Forelimb muscle (tissue), 1 donor: ENCODE measurements at regions not wholly inside any gene's neighbourhood (a gene's known extent, or its start where the extent isn't known, plus 50 kb on each side); places are given as distances from the start of the nearest gene placed in this dataset.
"Not testable (repeated sequence)": the region's sequence is repeated elsewhere in the genome, so short reads cannot be mapped to it uniquely, and the experiment has no call there.

Experiments used
- DNase-seq: peaks from one replicate; pipeline ENCODE4 v3.0.0-alpha.2; 2013; ENCODE audit warnings: low read depth

DNA sequence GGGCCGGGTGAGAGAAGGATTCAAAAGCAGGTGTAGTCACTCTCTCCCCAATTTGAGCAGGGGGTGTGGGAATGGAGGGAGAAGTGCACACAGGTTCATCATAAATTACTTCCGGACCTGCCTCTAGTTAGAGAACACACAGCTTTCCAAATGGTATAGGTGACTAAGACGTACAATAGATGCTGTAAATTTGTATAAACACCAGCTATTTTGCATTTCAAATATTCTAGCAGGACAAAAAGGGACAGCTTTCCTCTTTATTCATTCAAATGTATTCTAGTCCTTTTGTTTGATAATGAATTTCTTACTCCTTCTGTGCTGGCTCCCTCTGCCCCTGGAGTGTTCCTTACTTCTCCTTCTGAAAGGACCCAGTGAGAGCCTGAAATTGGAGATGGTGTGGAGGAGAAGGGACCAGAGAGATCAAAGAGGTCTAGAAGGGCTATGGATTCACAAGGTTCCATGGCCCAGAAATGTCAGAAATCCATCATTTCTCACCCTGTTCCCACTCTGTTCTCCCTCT is 53.2 kb upstream of the SH3BP4 start:
- DNase-seq: no peak

GRCh38 chr2:234888442-234888841 is 63.4 kb upstream of the SH3BP4 start:
- DNase-seq: not testable (repeated sequence)

DNA sequence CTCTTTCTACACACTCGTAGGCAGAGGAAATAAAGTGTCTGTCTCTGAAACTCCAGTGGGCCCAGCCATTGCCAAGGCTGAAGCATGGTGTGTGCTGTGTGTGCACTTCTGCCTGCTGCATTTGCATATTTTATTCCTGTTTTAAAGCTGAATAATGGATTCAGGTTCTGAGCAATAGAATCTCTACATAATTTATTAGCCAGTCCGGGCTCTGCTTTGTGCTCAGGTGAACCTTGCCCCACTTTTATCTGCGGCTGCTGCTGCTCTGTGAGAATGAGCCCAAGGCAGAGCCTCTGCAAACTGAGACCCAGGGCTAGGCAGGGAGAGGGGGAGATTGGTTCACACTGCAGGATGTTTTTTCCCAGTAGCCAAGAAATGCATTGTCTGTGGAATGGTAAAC is 64.6 kb upstream of the SH3BP4 start:
- no peak for DNase-seq

- no peak for DNase-seq
Observed at GRCh38 chr2:234885886-234886285, 65.9 kb upstream of the SH3BP4 start.

GRCh38 chr2:234885118-234885517 is 66.7 kb upstream of the SH3BP4 start:
- DNase-seq: no peak

GRCh38 chr2:234884591-234884990 is 67.2 kb upstream of the SH3BP4 start:
- DNase-seq: no peak

DNA sequence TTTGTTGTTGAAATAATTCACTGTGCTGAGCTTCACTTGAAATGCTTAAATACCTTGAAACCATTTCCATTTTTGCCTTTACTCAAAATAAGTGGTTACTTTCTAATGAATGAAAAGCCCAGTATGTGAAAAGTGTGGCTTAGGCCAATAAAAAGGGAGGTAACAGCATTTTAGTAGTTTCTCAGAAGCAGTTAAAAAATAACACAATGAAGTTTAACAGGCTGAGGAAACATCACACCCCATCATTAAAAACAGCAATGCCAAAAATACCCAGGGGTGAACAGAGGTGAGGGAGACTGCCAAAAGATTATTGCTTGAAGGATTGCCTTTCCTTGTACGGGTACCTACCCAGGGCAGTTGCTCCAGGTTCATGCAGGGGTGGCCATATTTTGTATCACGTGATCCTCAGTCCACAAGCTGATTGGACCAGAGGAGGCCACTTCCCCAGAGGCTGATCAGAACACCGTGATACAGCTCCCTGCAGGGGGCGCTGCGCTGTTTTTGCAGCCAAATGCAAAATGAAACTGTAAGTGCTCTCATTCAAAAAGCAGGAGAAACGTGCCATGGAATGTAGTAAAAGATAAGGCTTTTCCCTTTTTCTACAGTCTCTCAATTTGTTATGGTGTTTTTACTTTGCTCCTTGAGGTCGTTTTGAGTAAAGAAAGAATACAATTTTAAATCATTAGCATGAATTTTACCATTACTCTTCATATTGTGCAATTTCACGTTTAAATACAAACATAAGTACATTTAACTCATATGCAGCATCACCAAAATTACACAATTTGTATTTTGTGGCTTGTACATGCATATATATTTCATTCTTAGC is 70.2 kb upstream of the SH3BP4 start:
- DNase-seq: peak; percentile 34

DNA sequence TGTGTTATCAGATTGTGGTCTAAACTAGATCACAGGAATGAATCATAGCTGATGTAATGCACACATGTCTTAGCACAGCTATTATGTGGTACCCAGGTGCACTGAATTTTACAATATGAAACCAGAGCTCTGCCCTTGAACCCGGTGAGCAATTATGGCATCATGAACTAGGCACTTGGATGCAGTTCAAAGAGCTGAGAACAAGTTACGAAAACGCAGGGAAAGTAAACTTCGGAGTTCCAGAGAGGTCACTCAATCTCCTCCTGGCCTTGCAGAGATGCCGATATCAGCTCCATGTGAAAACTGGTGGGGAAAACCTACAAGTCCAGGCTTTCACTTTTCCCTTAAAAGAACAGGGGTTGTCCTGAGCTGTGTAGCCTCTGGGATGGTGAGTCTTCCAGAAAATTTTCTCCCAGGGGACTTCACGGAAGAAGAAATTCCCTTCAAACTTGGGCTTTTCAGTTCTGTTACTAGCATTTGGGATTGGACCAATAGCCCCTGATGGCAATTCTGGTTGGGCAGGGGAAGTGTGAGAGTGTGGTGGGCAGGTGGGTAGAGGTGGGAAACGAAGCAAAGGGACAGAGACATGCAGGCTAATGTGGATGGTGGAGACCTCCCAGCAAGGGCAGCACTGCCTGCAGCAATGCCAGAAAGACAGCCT is 71.1 kb upstream of the SH3BP4 start:
- no peak for DNase-seq

- DNase-seq: no peak
Observed at GRCh38 chr2:234879671-234880455, 72.0 kb upstream of the SH3BP4 start.

DNA sequence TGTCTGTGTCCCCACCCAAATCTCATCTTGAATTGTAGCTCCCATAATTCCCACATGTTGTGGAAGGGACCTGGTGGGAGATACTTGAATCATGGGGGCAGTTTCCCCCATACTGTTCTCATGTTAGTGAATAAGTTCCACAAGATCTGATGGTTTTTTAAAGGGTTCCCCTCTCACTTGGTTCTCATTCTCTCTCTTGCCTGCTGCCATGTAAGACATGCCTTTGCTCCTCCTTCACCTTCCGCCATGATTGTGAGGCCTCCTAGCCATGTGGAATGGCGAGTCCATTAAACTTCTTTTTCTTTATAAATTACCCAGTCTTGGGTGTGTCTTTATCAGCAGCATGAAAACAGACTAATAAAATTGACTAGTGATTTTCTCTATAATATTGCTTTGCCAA is 75.2 kb upstream of the SH3BP4 start:
- not testable (repeated sequence) for DNase-seq

GRCh38 chr2:234874347-234875046 is 77.3 kb upstream of the SH3BP4 start:
- no peak for DNase-seq

DNA sequence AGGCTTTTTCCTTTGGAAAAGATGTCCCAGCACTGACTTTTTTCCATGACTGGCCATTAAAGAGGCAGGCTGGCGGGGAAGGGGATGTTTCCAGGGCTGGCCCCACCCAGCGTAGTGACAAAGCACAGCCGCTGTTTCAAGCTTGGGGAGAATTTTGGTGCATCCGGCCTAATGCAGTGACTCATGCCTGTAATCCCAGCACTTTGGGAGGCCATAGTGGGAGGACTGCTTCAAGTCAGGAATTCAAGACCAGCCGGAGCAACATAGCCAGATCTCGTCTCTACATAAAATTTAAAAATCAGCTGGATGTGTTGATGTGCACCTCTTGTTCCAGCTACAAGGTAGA is 78.0 kb upstream of the SH3BP4 start:
- DNase-seq: no peak

DNA sequence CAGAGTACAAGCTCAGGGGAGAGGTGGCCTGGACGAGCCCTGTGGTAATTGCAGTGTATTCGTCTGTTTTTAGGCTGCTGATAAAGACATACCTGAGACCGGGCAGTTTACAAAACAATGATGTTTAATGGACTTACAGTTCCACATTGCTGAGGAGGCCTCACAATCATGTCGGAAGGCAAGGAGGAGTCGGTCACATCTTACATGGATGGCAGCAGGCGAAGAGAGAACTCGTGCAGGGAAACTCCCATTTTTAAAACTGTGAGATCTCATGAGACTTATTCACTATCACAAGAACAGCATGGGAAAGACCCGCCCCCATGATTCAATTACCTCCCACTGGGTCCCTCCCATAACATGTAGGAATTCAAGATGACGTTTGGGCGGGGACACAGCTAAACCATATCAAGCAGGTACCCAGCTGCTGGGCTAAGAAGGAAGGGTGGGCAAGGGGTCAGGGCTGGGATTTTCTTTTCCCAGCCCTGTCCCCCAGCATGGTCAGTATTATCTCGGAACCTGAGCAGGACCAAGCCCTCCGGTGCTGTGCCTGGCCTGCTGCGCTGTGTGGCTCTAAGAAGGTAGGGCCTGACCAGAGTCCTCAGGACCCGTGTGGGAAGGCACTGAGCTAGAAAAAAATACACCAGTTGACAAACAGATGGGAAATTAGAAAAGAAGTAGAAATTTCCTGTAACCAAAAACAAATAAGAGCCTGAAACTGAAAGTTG is 78.6 kb upstream of the SH3BP4 start:
- DNase-seq: no peak

DNA sequence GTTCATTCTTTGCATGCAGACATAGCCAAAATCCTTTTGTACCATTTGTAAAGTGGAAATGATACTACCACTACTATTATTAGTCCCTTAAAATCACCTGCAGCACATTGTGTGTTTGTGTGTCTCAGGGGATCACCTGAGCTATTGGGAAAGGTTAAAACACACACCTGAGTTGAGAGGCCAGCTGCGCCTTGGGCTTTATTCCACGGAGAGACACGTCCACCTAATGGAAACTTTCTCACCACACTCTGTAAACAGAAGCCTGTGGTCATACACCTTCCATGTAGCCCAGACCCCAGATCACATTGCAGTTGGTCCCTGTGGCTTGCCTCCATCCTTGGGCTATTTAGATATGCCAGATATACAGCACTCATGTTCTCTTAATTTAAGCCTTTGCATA is 81.8 kb upstream of the SH3BP4 start:
- DNase-seq: no peak

GRCh38 chr2:234869164-234869563 is 82.7 kb upstream of the SH3BP4 start:
- no peak for DNase-seq

GRCh38 chr2:234867882-234868285 is 83.9 kb upstream of the SH3BP4 start:
- DNase-seq: no peak

GRCh38 chr2:234865586-234865985 is 86.2 kb upstream of the SH3BP4 start:
- no peak for DNase-seq

GRCh38 chr2:234865040-234865439 is 86.8 kb upstream of the SH3BP4 start:
- no peak for DNase-seq

DNA sequence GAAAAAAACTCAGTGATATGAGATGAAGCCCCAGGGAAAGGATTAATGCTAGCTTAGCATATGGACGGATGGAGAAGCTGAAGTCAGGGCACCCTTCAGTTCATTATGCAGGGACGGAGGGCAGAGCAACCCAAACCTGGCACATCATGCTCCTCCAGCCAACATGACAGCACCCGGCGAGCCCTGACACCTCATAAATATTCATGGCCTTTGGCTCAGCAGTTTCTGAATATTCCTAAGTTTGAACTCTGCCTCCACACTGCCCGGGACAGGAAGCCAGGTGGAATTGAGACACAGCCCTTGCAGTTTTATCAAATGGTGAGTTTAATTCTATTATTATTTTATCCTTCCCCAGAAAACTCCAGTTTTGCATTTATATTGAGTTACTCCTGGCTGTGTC is 87.3 kb upstream of the SH3BP4 start:
- DNase-seq: no peak

DNA sequence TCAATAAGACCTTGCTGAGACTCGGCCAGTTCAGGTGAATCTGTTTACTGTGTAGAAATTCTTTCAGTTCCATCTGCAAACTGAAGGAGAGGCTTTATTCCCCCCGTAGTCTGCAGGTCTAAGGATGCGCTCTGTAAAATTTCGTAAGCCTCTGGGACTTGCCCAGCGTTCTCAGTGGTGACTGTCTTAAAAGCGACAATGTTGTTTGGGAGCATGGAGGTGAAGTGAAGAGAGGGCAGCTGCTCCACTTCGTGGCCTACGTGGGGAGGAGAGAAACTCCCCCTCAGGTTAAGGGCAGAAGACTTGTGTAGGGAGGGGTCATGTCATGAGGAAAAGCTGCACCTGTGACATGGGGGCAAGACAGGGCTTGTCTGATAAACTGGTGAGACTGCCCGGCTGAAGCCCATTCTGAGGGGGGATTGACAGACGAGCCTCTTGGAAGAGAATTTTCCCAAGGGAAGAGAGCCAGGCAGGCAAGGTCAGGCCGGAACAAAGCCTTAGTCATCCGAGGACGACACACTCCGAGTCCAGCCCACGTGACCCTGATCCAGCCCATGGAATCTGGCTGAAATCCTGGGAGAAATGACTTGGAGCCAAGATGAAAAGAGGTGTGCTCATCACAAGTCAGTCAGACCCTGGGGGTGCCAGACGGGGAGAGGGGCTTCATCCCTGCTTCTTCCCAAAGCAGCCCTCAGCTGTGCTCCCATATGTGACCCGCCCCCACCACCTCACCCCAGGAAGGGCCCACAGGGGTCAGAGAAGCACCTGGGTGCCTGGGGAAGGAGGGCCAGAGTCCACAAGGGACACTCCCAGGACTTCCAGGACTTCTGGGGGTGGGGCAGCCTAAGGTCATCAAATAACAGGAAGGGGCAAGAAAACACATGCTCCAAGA is 88.5 kb upstream of the SH3BP4 start:
- DNase-seq: no peak
